ENCODE measurements at regions not wholly inside any gene's neighbourhood (a gene's known extent, or its start where the extent isn't known, plus 50 kb on each side); places are given as distances from the start of the nearest gene placed in this dataset.
A peak's percentile ranks its signal among the peaks of the same experiment; 100 is the strongest.

- Histone ChIP-seq H3K4me1 (ENCODE audit: control insufficient read depth in 4 of 4, insufficient read depth in 4 of 4, low read length in 3 of 4) (peaks cover 0 to 6% (median 2%) of the 10 kb centered on the region in 4 donors), H3K36me3 (ENCODE audit: control insufficient read depth in 4 of 4, insufficient read depth in 3 of 4, low read depth in 1 of 4, low read length in 3 of 4) (no peaks in the 10 kb centered on the region), H3K9me3 (ENCODE audit: control insufficient read depth in 4 of 4, low read length in 3 of 4) (no peaks in the 10 kb centered on the region), H3K4me3 (ENCODE audit: low read depth in 1 of 3, low read length in 3 of 3) (no peak overlapping the region), H3K27me3 (ENCODE audit: control insufficient read depth in 4 of 4, insufficient read depth in 4 of 4, low read length in 3 of 4) (peaks cover 2 to 6% (median 2%) of the 10 kb centered on the region in 4 donors), H3K9ac (ENCODE audit: low read depth in 1 of 2, low read length in 2 of 2) (no peak overlapping the region), H3K27ac (ENCODE audit: low read depth in 1 of 2, low read length in 2 of 2) (no peak overlapping the region)
- TF ChIP-seq ATF3 (IDR thresholded peaks at IDR 0.05) (no peak), RAD21 (IDR thresholded peaks at IDR 0.05) (no peak), HNF4A (conservative IDR thresholded peaks at IDR 0.05) (no peak), TAF1 (conservative IDR thresholded peaks at IDR 0.05) (no peak), RXRA (IDR thresholded peaks at IDR 0.05) (no peak), ZBTB33 (IDR thresholded peaks at IDR 0.05) (no peak), MAX (IDR thresholded peaks at IDR 0.05) (no peak), GABPA (IDR thresholded peaks at IDR 0.05 in 1 of 2, conservative IDR thresholded peaks at IDR 0.05 in 1 of 2) (no peak), FOXA1 (IDR thresholded peaks at IDR 0.05) (no peak), HNF4G (IDR thresholded peaks at IDR 0.05) (no peak), EGR1 (IDR thresholded peaks at IDR 0.05; ENCODE audit: low read depth in 2 of 2) (no peak), NR2F2 (IDR thresholded peaks at IDR 0.05) (no peak), YY1 (IDR thresholded peaks at IDR 0.05) (no peak), FOXA2 (IDR thresholded peaks at IDR 0.05) (no peak), JUND (IDR thresholded peaks at IDR 0.05) (no peak)
- 80% methylated on average over 13 of the region's 13 CpGs for WGBS
- peak; percentile 8 for DNase-seq (ENCODE audit: low spot score)
These were observed 394.9 kb downstream of the NPHP4 start for GRCh38 chr1:5597171-5597850.

GRCh38 chr1:5596651-5597050 lies 395.6 kb downstream of the NPHP4 start:
- Histone ChIP-seq H3K27ac (ENCODE audit: low read depth in 1 of 2, low read length in 2 of 2) (no peak overlapping the region), H3K4me1 (ENCODE audit: control insufficient read depth in 4 of 4, insufficient read depth in 4 of 4, low read length in 3 of 4) (peaks cover 0 to 6% (median 2%) of the 10 kb centered on the region in 4 donors), H3K9me3 (ENCODE audit: control insufficient read depth in 4 of 4, low read length in 3 of 4) (peaks cover 0 to 2% (median 0%) of the 10 kb centered on the region in 4 donors), H3K9ac (ENCODE audit: low read depth in 1 of 2, low read length in 2 of 2) (no peak overlapping the region), H3K27me3 (ENCODE audit: control insufficient read depth in 4 of 4, insufficient read depth in 4 of 4, low read length in 3 of 4) (peaks cover 1 to 3% (median 2%) of the 10 kb centered on the region in 4 donors), H3K36me3 (ENCODE audit: control insufficient read depth in 4 of 4, insufficient read depth in 3 of 4, low read depth in 1 of 4, low read length in 3 of 4) (no peaks in the 10 kb centered on the region), H3K4me3 (ENCODE audit: low read depth in 1 of 3, low read length in 3 of 3) (no peak overlapping the region)
- TF ChIP-seq FOXA2 (IDR thresholded peaks at IDR 0.05) (no peak), EGR1 (IDR thresholded peaks at IDR 0.05; ENCODE audit: low read depth in 2 of 2) (no peak), RAD21 (IDR thresholded peaks at IDR 0.05) (no peak), TAF1 (conservative IDR thresholded peaks at IDR 0.05) (no peak), MAX (IDR thresholded peaks at IDR 0.05) (no peak), CTCF (IDR thresholded peaks at IDR 0.05; ENCODE audit: low read depth, low read length, missing input control) (no peak), REST (IDR thresholded peaks at IDR 0.05) (no peak), GABPA (IDR thresholded peaks at IDR 0.05 in 1 of 2, conservative IDR thresholded peaks at IDR 0.05 in 1 of 2) (no peak), ATF3 (IDR thresholded peaks at IDR 0.05) (no peak), HNF4G (IDR thresholded peaks at IDR 0.05) (no peak), RXRA (IDR thresholded peaks at IDR 0.05) (no peak), YY1 (IDR thresholded peaks at IDR 0.05) (no peak), ZBTB33 (IDR thresholded peaks at IDR 0.05) (no peak), NR2F2 (IDR thresholded peaks at IDR 0.05) (no peak), FOXA1 (IDR thresholded peaks at IDR 0.05) (no peak), JUND (IDR thresholded peaks at IDR 0.05) (no peak), SP1 (IDR thresholded peaks at IDR 0.05) (no peak), HNF4A (conservative IDR thresholded peaks at IDR 0.05) (no peak)
- peak; percentile 19 for DNase-seq (ENCODE audit: low spot score)
- WGBS, result 80% methylated on average over 8 of the region's 8 CpGs
